MCF 10A (cell line): ENCODE measurements at regions not wholly inside any gene's neighbourhood (a gene's known extent, or its start where the extent isn't known, plus 50 kb on each side); places are given as distances from the start of the nearest gene placed in this dataset.
"Not testable (repeated sequence)": the region's sequence is repeated elsewhere in the genome, so short reads cannot be mapped to it uniquely, and the experiment has no call there.

ENCODE experiments used
- BruUV-seq: library from RNA; stranded (reverse); fragments of 400-500 nt; replicated peaks from 2 replicates; lab custom pipeline; 2021; lab: Mats Ljungman, UMichigan
- CTCF ChIA-PET: fragments of 300-600 bp; sonication (Branson Sonifier 250); formaldehyde crosslinking; extraction: SDS; loops from one replicate; lab custom pipeline; 2021; ENCODE audit warnings: antibody characterized with exemption, inconsistent platforms; lab: Yijun Ruan, JAX
- POLR2A ChIA-PET: fragments of 300-600, 350-650 bp; sonication (Branson Sonifier 250); formaldehyde crosslinking; extraction: SDS; loops from one replicate; lab custom pipeline; 2020; ENCODE audit warnings: antibody characterized with exemption, inconsistent platforms; lab: Yijun Ruan, JAX
- DNase-seq: peaks from one replicate; pipeline ENCODE4 v3.0.0-alpha.2; 2018; ENCODE audit not compliant: unreplicated experiment
- H3K27ac Mint-ChIP-seq: one replicate; pipeline ENCODE4 v1.8.0; 2022; ENCODE audit warnings: mild to moderate bottlenecking, low read depth, mixed read lengths; ENCODE audit not compliant: unreplicated experiment
- H3K27me3 Mint-ChIP-seq: one replicate; pipeline ENCODE4 v1.8.0; 2022; ENCODE audit warnings: mixed read lengths; ENCODE audit not compliant: insufficient read depth, unreplicated experiment
- H3K36me3 Mint-ChIP-seq: one replicate; pipeline ENCODE4 v1.8.0; 2022; ENCODE audit warnings: mild to moderate bottlenecking, moderate library complexity, mixed read lengths; ENCODE audit not compliant: insufficient read depth, unreplicated experiment
- H3K4me1 Mint-ChIP-seq: one replicate; pipeline ENCODE4 v1.8.0; 2022; ENCODE audit warnings: mixed read lengths; ENCODE audit not compliant: insufficient read depth, unreplicated experiment
- H3K4me3 Mint-ChIP-seq: one replicate; pipeline ENCODE4 v1.8.0; 2022; ENCODE audit warnings: mild to moderate bottlenecking, moderate library complexity, mixed read lengths; ENCODE audit not compliant: unreplicated experiment
- H3K9me3 Mint-ChIP-seq: one replicate; pipeline ENCODE4 v1.8.0; 2022; ENCODE audit warnings: mixed read lengths; ENCODE audit not compliant: unreplicated experiment
- intact Hi-C: fragments of 100-400 bp; cut with micrococcal nuclease; formaldehyde crosslinking; loops from 2 replicates; pipeline ENCODE4 v1.14.1; 2022

GRCh38 chr2:87194254-87194999, 172.8 kb upstream of the PLGLB1 start:
- intact Hi-C loops, H3K9me3 Mint-ChIP-seq, CTCF ChIA-PET, H3K36me3 Mint-ChIP-seq, H3K27ac Mint-ChIP-seq, H3K4me3 Mint-ChIP-seq, BruUV-seq, H3K27me3 Mint-ChIP-seq, H3K4me1 Mint-ChIP-seq, POLR2A ChIA-PET, DNase-seq: not testable (repeated sequence)

- H3K4me1 Mint-ChIP-seq, H3K36me3 Mint-ChIP-seq, DNase-seq, CTCF ChIA-PET, intact Hi-C loops, H3K27ac Mint-ChIP-seq, BruUV-seq, H3K9me3 Mint-ChIP-seq, H3K4me3 Mint-ChIP-seq, H3K27me3 Mint-ChIP-seq, POLR2A ChIA-PET: not testable (repeated sequence)
Measured at GRCh38 chr2:87196720-87197388, 175.2 kb upstream of the PLGLB1 start.

- H3K27ac Mint-ChIP-seq, H3K36me3 Mint-ChIP-seq, CTCF ChIA-PET: not testable (repeated sequence)
Measured at GRCh38 chr2:87198422-87198821, 176.8 kb upstream of the PLGLB1 start.

GRCh38 chr2:87199228-87199627, 177.6 kb upstream of the PLGLB1 start:
- POLR2A ChIA-PET, BruUV-seq, H3K9me3 Mint-ChIP-seq, H3K36me3 Mint-ChIP-seq, H3K27ac Mint-ChIP-seq, H3K27me3 Mint-ChIP-seq, intact Hi-C loops, H3K4me1 Mint-ChIP-seq, DNase-seq, H3K4me3 Mint-ChIP-seq, CTCF ChIA-PET: not testable (repeated sequence)

More at GRCh38 chr2:87198422-87198821, 176.8 kb upstream of the PLGLB1 start:
- BruUV-seq, H3K27me3 Mint-ChIP-seq, DNase-seq, H3K9me3 Mint-ChIP-seq, POLR2A ChIA-PET, H3K4me3 Mint-ChIP-seq, intact Hi-C loops, H3K4me1 Mint-ChIP-seq: not testable (repeated sequence)

GRCh38 chr2:87204569-87205147, 183.0 kb upstream of the PLGLB1 start:
- H3K9me3 Mint-ChIP-seq, H3K4me3 Mint-ChIP-seq, H3K27ac Mint-ChIP-seq, DNase-seq, H3K36me3 Mint-ChIP-seq, CTCF ChIA-PET, intact Hi-C loops, H3K27me3 Mint-ChIP-seq, POLR2A ChIA-PET, H3K4me1 Mint-ChIP-seq, BruUV-seq: not testable (repeated sequence)

- intact Hi-C loops, POLR2A ChIA-PET, H3K4me3 Mint-ChIP-seq, H3K9me3 Mint-ChIP-seq, H3K27ac Mint-ChIP-seq, DNase-seq, BruUV-seq, H3K27me3 Mint-ChIP-seq, H3K4me1 Mint-ChIP-seq, CTCF ChIA-PET, H3K36me3 Mint-ChIP-seq: not testable (repeated sequence)
Measured at GRCh38 chr2:87212938-87213337, 191.3 kb upstream of the PLGLB1 start.

- CTCF ChIA-PET: interaction anchor here (0.6 kb wide), 1 partner anchor 395 kb away, joined by 4 read pairs; no protein-coding TSS in a partner anchor
- H3K4me3 Mint-ChIP-seq, H3K27me3 Mint-ChIP-seq, H3K27ac Mint-ChIP-seq, DNase-seq, H3K4me1 Mint-ChIP-seq, intact Hi-C loops, H3K36me3 Mint-ChIP-seq, POLR2A ChIA-PET, BruUV-seq, H3K9me3 Mint-ChIP-seq: not testable (repeated sequence)
Measured at GRCh38 chr2:87217005-87217404, 195.4 kb upstream of the PLGLB1 start.
